Tibial artery (tissue), 4 donors: ENCODE measurements at regions not wholly inside any gene's neighbourhood (a gene's known extent, or its start where the extent isn't known, plus 50 kb on each side); places are given as distances from the start of the nearest gene placed in this dataset.

Experiments
- DNase-seq, 2 donors: peaks; one replicate each; pipeline ENCODE4 v3.0.0-alpha.2; 2019
- H3K27ac ChIP-seq, 2 donors: fragments of 200-600 bp; sonication (generic) in 1 of 2; 1 replicate in 1 of 2; 2 replicates in 1 of 2; pipeline ENCODE4 v1.5.1; 2018 to 2019; ENCODE audit warnings: mild to moderate bottlenecking in 1 of 2
- H3K27me3 ChIP-seq, 2 donors: fragments of 200-600 bp; sonication (generic) in 1 of 2; one replicate each; pipeline versions ENCODE4 v1.5.1 to v1.6.0; 2016 to 2019
- H3K36me3 ChIP-seq, 3 donors: fragments of 200-600 bp; sonication (generic) in 2 of 3; one replicate each; pipeline ENCODE4 v1.5.1; 2016 to 2019; ENCODE audit warnings: mild to moderate bottlenecking in 2 of 3
- H3K4me1 ChIP-seq, 4 donors: fragments of 200-600 bp; sonication (generic) in 2 of 4; 1 replicate in 3 of 4; 2 replicates in 1 of 4; pipeline ENCODE4 v1.5.1; 2016 to 2019
- H3K4me3 ChIP-seq, 2 donors: fragments of 200-600 bp; sonication (generic) in 1 of 2; 1 replicate in 1 of 2; 2 replicates in 1 of 2; pipeline ENCODE4 v1.5.1; 2018 to 2019; ENCODE audit warnings: mild to moderate bottlenecking in 2 of 2
- H3K9me3 ChIP-seq, 3 donors: fragments of 200-600 bp; sonication (generic) in 1 of 3; one replicate each; pipeline ENCODE4 v1.5.1; 2016 to 2019
- intact Hi-C: fragments of 100-400 bp; cut with DNase I; formaldehyde crosslinking; loops from one replicate; pipeline ENCODE4 v1.15.0; 2023; ENCODE audit warnings: low total_unique reads
- TF ChIP-seq, protein P1 (sequence below), 2 experiments: fragments of 200-600 bp in 1 of 2; fragments of 450-650 bp in 1 of 2; IDR thresholded peaks; one replicate each; pipeline ENCODE4 v1.5.1; 2017 to 2019; ENCODE audit warnings: antibody characterized with exemption in 2 of 2, mild to moderate bottlenecking in 1 of 2, moderate library complexity in 1 of 2

DNA sequence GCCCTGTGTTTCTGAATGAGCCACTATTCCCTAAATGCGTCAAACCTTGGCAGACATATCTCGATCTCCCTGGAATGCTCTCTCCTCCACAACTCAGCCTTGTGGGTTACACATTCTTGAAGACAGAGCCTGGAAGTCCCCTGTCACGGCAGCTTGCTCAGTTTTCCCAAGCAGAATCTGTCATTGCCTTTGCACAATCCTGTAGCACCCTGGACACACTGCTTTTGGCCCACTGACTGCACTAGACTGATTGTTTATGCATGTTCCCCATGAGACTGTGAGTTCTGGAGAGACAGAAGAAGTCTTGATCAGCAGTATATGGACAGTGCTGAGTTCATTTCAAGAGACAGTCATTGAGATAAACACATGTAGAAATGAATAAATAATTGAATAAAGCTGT is 406.7 kb downstream of the CD83 start:
- no peaks in the 10 kb centered on the region for H3K36me3 ChIP-seq
- H3K27me3 ChIP-seq: no peaks in the 10 kb centered on the region
- no peaks in the 10 kb centered on the region for H3K4me1 ChIP-seq
- peaks cover 0 to 4% (median 0%) of the 10 kb centered on the region in 3 donors for H3K9me3 ChIP-seq
- TF ChIP-seq, protein P1, sequence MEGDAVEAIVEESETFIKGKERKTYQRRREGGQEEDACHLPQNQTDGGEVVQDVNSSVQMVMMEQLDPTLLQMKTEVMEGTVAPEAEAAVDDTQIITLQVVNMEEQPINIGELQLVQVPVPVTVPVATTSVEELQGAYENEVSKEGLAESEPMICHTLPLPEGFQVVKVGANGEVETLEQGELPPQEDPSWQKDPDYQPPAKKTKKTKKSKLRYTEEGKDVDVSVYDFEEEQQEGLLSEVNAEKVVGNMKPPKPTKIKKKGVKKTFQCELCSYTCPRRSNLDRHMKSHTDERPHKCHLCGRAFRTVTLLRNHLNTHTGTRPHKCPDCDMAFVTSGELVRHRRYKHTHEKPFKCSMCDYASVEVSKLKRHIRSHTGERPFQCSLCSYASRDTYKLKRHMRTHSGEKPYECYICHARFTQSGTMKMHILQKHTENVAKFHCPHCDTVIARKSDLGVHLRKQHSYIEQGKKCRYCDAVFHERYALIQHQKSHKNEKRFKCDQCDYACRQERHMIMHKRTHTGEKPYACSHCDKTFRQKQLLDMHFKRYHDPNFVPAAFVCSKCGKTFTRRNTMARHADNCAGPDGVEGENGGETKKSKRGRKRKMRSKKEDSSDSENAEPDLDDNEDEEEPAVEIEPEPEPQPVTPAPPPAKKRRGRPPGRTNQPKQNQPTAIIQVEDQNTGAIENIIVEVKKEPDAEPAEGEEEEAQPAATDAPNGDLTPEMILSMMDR (IDR thresholded peaks at IDR 0.05): no peak
- no peak overlapping the region for H3K4me3 ChIP-seq
- H3K27ac ChIP-seq: no peak overlapping the region
- intact Hi-C loops: no loop called here
- DNase-seq: peak in 1 of 2 donors; percentile 26

DNA sequence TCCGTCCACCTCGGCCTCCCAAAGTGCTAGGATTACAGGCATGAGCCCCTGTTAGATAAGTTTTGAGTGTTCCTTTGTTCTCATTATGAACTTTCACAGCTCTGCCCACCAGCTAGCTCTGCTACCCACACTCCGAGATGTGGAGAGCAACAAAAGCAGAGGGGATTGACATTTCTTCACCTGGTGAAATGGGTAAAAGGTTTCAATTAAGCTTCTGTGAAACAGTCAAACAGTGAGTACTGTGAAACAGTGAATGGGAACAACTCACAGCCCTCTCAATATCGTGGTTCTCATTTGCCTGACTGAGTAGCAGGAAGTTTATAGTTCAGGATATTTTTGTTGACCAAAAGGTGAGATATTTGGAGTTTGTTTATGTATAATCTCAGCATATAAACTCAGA is 412.8 kb downstream of the CD83 start:
- intact Hi-C loops: no loop called here
- Histone ChIP-seq H3K9me3 (peaks cover 0 to 4% (median 0%) of the 10 kb centered on the region in 3 donors), H3K4me1 (no peaks in the 10 kb centered on the region), H3K27ac (no peak overlapping the region), H3K4me3 (no peak overlapping the region), H3K27me3 (no peaks in the 10 kb centered on the region), H3K36me3 (no peaks in the 10 kb centered on the region)
- TF ChIP-seq, protein P1 (IDR thresholded peaks at IDR 0.05): no peak
- DNase-seq: no peak

DNA sequence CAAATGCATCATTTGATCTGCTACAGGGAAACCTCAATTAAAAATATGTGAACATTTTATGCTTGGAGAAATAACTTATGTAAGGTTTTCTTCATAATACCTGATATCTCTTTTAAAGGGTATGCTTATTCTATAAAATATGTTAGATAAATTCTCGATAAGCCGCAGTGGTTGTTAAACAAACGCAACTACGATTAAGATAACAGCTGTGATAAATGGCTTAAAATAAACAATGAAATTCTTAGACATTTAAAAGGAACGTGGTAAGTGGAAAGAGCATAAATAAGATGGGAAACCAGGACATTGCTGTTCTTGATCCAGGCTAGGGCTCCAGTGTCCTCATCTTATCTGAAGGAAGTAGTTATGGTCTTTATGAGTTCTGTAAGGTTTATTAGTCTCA is 415.9 kb downstream of the CD83 start:
- Histone ChIP-seq H3K9me3 (no peaks in the 10 kb centered on the region), H3K27ac (no peak overlapping the region), H3K27me3 (no peaks in the 10 kb centered on the region), H3K36me3 (no peaks in the 10 kb centered on the region), H3K4me3 (no peak overlapping the region), H3K4me1 (no peaks in the 10 kb centered on the region)
- no peak for DNase-seq
- TF ChIP-seq, protein P1 (IDR thresholded peaks at IDR 0.05): no peak
- intact Hi-C loops: no loop called here

DNA sequence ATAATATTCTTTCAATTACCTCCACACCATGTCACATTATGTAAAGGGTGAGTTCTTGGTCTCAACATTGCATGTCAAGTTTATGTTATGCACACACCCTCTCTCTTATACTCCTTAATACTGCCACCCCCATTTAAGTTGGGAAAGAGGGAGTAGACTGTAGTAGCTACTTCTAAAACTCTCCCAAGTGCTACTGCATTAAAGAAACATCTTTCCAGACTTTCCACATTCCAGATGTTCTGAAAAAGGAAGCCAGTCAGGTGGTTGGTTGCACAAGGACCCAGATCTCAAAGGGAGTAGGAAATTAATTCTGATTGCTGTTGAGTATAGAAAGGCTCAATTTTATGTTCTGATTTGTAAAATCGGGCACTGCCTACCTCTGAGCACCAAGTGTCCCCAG is 419.5 kb downstream of the CD83 start:
- TF ChIP-seq, protein P1 (IDR thresholded peaks at IDR 0.05): no peak
- no peak overlapping the region for H3K4me3 ChIP-seq
- intact Hi-C loops: no loop called here

DNA sequence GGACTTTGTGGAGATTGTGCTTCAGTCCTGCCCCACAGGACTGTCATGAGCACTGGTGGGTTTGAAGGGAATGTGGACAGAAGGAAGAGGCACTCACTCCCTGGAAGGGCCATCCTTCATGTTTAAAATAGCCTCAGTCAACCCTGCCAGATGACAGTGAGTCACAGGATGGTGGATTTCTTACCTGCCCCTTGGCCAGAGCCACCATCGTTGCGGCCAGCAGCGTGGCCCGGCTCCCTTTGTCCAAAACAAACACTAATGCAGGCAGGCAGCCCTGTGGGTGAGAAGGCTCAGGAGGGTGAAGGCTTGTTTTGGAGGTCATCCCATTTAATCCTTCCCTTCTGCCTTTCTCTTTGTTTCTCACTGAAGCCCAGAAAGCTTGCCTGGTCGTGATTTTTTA is 422.7 kb downstream of the CD83 start:
- TF ChIP-seq, protein P1 (IDR thresholded peaks at IDR 0.05): no peak

More for the DNA sequence above, 419.5 kb downstream of the CD83 start:
- H3K36me3 ChIP-seq: no peaks in the 10 kb centered on the region
- no peaks in the 10 kb centered on the region for H3K9me3 ChIP-seq
- H3K27ac ChIP-seq: no peak overlapping the region
- H3K27me3 ChIP-seq: no peaks in the 10 kb centered on the region
- H3K4me1 ChIP-seq: peaks cover 0 to 13% (median 8%) of the 10 kb centered on the region in 4 donors
- peak in 1 of 2 donors; percentile 31 for DNase-seq

More for the DNA sequence above, 422.7 kb downstream of the CD83 start:
- Histone ChIP-seq H3K4me1 (peaks cover 0 to 13% (median 8%) of the 10 kb centered on the region in 4 donors), H3K27me3 (no peaks in the 10 kb centered on the region), H3K36me3 (no peaks in the 10 kb centered on the region), H3K9me3 (no peaks in the 10 kb centered on the region), H3K4me3 (no peak overlapping the region), H3K27ac (no peak overlapping the region)
- intact Hi-C loops: no loop called here
- DNase-seq: no peak
